Endothelial cell of umbilical vein (primary cell): ENCODE measurements at regions not wholly inside any gene's neighbourhood (a gene's known extent, or its start where the extent isn't known, plus 50 kb on each side); places are given as distances from the start of the nearest gene placed in this dataset.

Experiments used
- BruUV-seq: library from RNA; stranded (reverse); fragments of 400-500 nt; replicated peaks from 2 replicates; lab custom pipeline; 2021; lab: Mats Ljungman, UMichigan
- CTCF ChIA-PET: fragments of 300-600, 350-600 bp; sonication (Branson Sonifier 250); formaldehyde crosslinking; loops from one replicate; lab custom pipeline; 2021; ENCODE audit warnings: antibody characterized with exemption, inconsistent platforms; lab: Charles Lee
- POLR2A ChIA-PET: fragments of 300-600, 350-600 bp; sonication (Branson Sonifier 250); formaldehyde crosslinking; loops from one replicate; lab custom pipeline; 2021; ENCODE audit warnings: antibody characterized with exemption, inconsistent platforms; lab: Charles Lee
- DNase-seq: peaks from one replicate; pipeline ENCODE4 v3.0.0-alpha.2; 2011; ENCODE audit warnings: low read depth, low spot score
- FAIRE-seq: peaks from 2 replicates; lab custom pipeline; 2011; peaks lifted over from hg19 to GRCh38; lab: Jason Lieb, UNC
- H2AFZ ChIP-seq: 2 replicates; pipeline ENCODE4 v1.6.0; 2012; ENCODE audit warnings: low read depth, low read length, control low read depth, inconsistent platforms
- H3K27ac ChIP-seq: 2 replicates; pipeline ENCODE4 v1.5.1; 2011; ENCODE audit warnings: low read depth, mild to moderate bottlenecking, control low read depth, low read length, moderate library complexity; ENCODE audit not compliant: insufficient read depth
- H3K27me3 ChIP-seq, 2 experiments: 2 replicates each; pipeline versions ENCODE4 v1.6.0 to v1.6.1; 2011; ENCODE audit warnings: low read length in 2 of 2, mixed read lengths in 1 of 2; ENCODE audit not compliant: control insufficient read depth in 2 of 2, insufficient read depth in 2 of 2
- H3K36me3 ChIP-seq, 2 experiments: 2 replicates in 1 of 2; 3 replicates in 1 of 2; pipeline ENCODE4 v1.5.1; 2011; ENCODE audit warnings: low read length in 2 of 2, mild to moderate bottlenecking in 1 of 2, moderate library complexity in 1 of 2; ENCODE audit not compliant: control insufficient read depth in 2 of 2, insufficient read depth in 2 of 2; ENCODE audit errors: extremely low read depth in 1 of 2
- H3K4me1 ChIP-seq: 3 replicates; pipeline ENCODE4 v1.5.1; 2011; ENCODE audit warnings: mild to moderate bottlenecking, low read length; ENCODE audit not compliant: control insufficient read depth, insufficient read depth; ENCODE audit errors: extremely low read depth
- H3K4me2 ChIP-seq: 2 replicates; pipeline ENCODE4 v1.6.1; 2011; ENCODE audit warnings: low read length, control low read depth, mixed read lengths; ENCODE audit not compliant: insufficient read depth
- H3K4me3 ChIP-seq, 3 experiments: fragments of 200-600 bp in 1 of 3; sonication (generic), shearing (Covaris generic) in 1 of 3; replicated peaks in 1 of 3; 2 replicates each; pipeline ENCODE4 v1.5.1; 2011 to 2016; ENCODE audit warnings: control low read depth in 3 of 3, low read length in 3 of 3, mild to moderate bottlenecking in 2 of 3, inconsistent platforms in 1 of 3, low read depth in 1 of 3, moderate library complexity in 1 of 3; ENCODE audit not compliant: insufficient read depth in 1 of 3
- H3K79me2 ChIP-seq: 2 replicates; pipeline ENCODE4 v1.6.0; 2012; ENCODE audit warnings: low read length, inconsistent platforms; ENCODE audit not compliant: control insufficient read depth, insufficient read depth
- H3K9ac ChIP-seq: replicated peaks from 2 replicates; pipeline ENCODE3; 2011; ENCODE audit warnings: low read length, control low read depth; ENCODE audit not compliant: insufficient read depth; ENCODE audit errors: extremely low read depth
- H3K9me1 ChIP-seq: replicated peaks from 3 replicates; pipeline ENCODE4 v1.6.0; 2011; ENCODE audit warnings: mild to moderate bottlenecking, low read length; ENCODE audit not compliant: control insufficient read depth, insufficient read depth; ENCODE audit errors: extremely low read depth
- H3K9me3 ChIP-seq: replicated peaks from 2 replicates; pipeline ENCODE4 v1.5.1; 2012; ENCODE audit warnings: low read length, inconsistent platforms; ENCODE audit not compliant: control insufficient read depth, insufficient read depth
- H4K20me1 ChIP-seq: replicated peaks from 2 replicates; pipeline ENCODE3; 2011; ENCODE audit warnings: mild to moderate bottlenecking, low read length; ENCODE audit not compliant: control insufficient read depth, insufficient read depth; ENCODE audit errors: extremely low read depth
- EZH2 ChIP-seq: IDR thresholded peaks from 2 replicates; pipeline ENCODE4 v1.6.1; 2012; ENCODE audit warnings: borderline replicate concordance, low read depth, mild to moderate bottlenecking, moderate library complexity, low read length, inconsistent platforms; ENCODE audit not compliant: severe bottlenecking
- FOS ChIP-seq: IDR thresholded peaks from 2 replicates; pipeline ENCODE4 v1.6.1; 2011; ENCODE audit warnings: mild to moderate bottlenecking, low read length, moderate library complexity, borderline replicate concordance; ENCODE audit not compliant: insufficient read depth
- GATA2 ChIP-seq: IDR thresholded peaks from 2 replicates; pipeline ENCODE4 v1.7.0; 2011; ENCODE audit warnings: low read depth, mild to moderate bottlenecking, moderate library complexity, mixed read lengths, low read length; ENCODE audit not compliant: insufficient read length, insufficient read depth
- JUN ChIP-seq: IDR thresholded peaks from 2 replicates; pipeline ENCODE4 v1.6.1; 2011; ENCODE audit warnings: borderline replicate concordance, low read depth; ENCODE audit not compliant: insufficient read length, insufficient read depth
- MYC ChIP-seq: IDR thresholded peaks from one replicate; pipeline ENCODE4 v1.6.1; 2011; ENCODE audit warnings: mild to moderate bottlenecking, low read depth, low read length
- POLR2A ChIP-seq: IDR thresholded peaks from 2 replicates; pipeline ENCODE4 v1.6.1; 2012; ENCODE audit warnings: low read depth, mild to moderate bottlenecking, control low read depth, low read length
- POLR2AphosphoS5 ChIP-seq: IDR thresholded peaks from 2 replicates; pipeline ENCODE4 v1.6.1; 2012; ENCODE audit warnings: low read depth, mild to moderate bottlenecking, control low read depth, low read length, moderate library complexity; ENCODE audit not compliant: insufficient read depth
- dilution Hi-C: fragments of 300-500 bp; cut with MboI; formaldehyde crosslinking; loops from one replicate; pipeline ENCODE4 v1.15.0; 2019; ENCODE audit warnings: low sequenced_read_pairs; ENCODE audit not compliant: extremely low pct_ligation_motif_present
- intact Hi-C: fragments of 100-400 bp; cut with micrococcal nuclease; formaldehyde crosslinking; loops from one replicate; pipeline ENCODE4 v1.10.0; 2022
- TF ChIP-seq, protein P1 (sequence below), 2 donors: IDR thresholded peaks; 1 replicate in 1 of 2; 2 replicates in 1 of 2; pipeline ENCODE4 v1.5.1; 2011; ENCODE audit warnings: low read length in 2 of 2, mild to moderate bottlenecking in 2 of 2, moderate library complexity in 2 of 2, control low read depth in 1 of 2, inconsistent platforms in 1 of 2, low read depth in 1 of 2; ENCODE audit not compliant: insufficient read depth in 1 of 2; ENCODE audit errors: extremely low read depth in 1 of 2
- TF ChIP-seq, protein P2 (sequence below): IDR thresholded peaks from 2 replicates; pipeline ENCODE4 v1.6.1; 2011; ENCODE audit not compliant: insufficient read depth, insufficient read length

DNA sequence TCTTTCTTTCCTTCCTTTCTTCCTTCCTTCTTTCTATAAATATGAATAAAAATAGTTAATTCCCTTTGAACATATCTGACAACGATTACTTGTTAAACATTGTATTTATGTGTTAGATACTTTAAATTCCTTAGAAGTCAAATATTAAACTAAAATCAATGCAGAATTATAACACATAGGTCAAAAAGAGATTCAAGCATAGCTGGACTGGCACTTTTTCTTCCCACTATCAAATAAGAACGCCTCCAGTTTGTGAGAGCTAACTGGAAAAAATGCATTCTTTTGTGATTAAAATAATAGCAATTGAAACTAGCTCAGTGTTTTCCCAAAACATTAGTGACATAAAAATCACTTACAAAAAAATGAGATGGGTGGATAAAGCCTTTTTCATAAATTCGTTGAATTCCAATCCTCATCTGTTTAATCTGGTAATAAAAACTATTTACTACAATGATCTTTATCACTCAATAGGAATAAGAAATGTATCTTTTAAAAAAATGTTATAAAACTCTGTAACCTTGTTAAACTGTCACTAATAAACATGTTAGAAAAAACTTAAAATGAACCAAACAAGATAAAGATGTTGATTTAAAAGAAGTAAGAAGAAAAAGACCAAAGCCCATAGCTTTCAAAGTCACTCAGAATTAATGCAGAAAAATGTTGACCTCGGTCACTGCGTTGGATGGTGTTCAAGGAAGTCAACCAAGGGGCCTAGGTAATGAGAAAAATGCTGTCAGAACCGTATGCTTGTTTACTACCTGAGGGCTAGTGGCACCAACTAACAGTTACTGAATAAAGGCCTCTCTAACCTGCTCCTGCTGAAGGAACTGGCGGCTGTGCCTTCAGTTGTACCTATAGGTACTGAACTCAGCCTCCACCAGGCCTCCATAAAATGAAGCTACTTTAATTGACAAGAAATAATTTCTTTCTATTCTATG lies 1039.5 kb upstream of the SLC10A2 start:
- Histone ChIP-seq H3K4me3 (no peak overlapping the region), H2AFZ (peak overlapping the region; percentile 76), H3K79me2 (no peaks in the 10 kb centered on the region), H3K27ac (peak overlapping the region; percentile 98), H3K9ac (peak overlapping the region; percentile 88), H3K4me2 (peak overlapping the region; percentile 57), H3K36me3 (no peaks in the 10 kb centered on the region), H3K4me1 (peaks cover 27% of the 10 kb centered on the region), H3K27me3 (no peaks in the 10 kb centered on the region), H3K9me1 (no peaks in the 10 kb centered on the region), H4K20me1 (no peaks in the 10 kb centered on the region), H3K9me3 (no peaks in the 10 kb centered on the region)
- TF ChIP-seq, protein P1, sequence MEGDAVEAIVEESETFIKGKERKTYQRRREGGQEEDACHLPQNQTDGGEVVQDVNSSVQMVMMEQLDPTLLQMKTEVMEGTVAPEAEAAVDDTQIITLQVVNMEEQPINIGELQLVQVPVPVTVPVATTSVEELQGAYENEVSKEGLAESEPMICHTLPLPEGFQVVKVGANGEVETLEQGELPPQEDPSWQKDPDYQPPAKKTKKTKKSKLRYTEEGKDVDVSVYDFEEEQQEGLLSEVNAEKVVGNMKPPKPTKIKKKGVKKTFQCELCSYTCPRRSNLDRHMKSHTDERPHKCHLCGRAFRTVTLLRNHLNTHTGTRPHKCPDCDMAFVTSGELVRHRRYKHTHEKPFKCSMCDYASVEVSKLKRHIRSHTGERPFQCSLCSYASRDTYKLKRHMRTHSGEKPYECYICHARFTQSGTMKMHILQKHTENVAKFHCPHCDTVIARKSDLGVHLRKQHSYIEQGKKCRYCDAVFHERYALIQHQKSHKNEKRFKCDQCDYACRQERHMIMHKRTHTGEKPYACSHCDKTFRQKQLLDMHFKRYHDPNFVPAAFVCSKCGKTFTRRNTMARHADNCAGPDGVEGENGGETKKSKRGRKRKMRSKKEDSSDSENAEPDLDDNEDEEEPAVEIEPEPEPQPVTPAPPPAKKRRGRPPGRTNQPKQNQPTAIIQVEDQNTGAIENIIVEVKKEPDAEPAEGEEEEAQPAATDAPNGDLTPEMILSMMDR (IDR thresholded peaks at IDR 0.05; ENCODE audit: extremely low read depth in 1 of 2, insufficient read depth in 1 of 2, low read depth in 1 of 2, low read length in 2 of 2): no peak
- no peak for TF ChIP-seq EZH2
- no peak for TF ChIP-seq POLR2AphosphoS5
- no peak for TF ChIP-seq GATA2
- TF ChIP-seq, protein P2, sequence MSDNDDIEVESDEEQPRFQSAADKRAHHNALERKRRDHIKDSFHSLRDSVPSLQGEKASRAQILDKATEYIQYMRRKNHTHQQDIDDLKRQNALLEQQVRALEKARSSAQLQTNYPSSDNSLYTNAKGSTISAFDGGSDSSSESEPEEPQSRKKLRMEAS: no peak
- no peak for TF ChIP-seq MYC
- no peak for TF ChIP-seq FOS
- TF ChIP-seq JUN: no peak
- TF ChIP-seq POLR2A: no peak
- ChIA-PET POLR2A (interaction anchor here (0.6 kb wide), 1 partner anchor 1772 kb away, joined by 3 read pairs; no protein-coding TSS in a partner anchor), CTCF (interaction anchor here (1.1 to 2.2 kb wide), 6 partner anchors 11 to 222 kb away, joined by 3 to 10 read pairs (median 3); no protein-coding TSS in a partner anchor)
- intact Hi-C loops: loop anchor here (1.0 to 10.0 kb wide), 11 partner anchors 81 to 1407 kb away; no protein-coding TSS in a partner anchor
- BruUV-seq: no TSS peak
- DNase-seq (peak; percentile 4), FAIRE-seq (no peak)
- dilution Hi-C loops: no loop called here
